HG03175 (cell line): ENCODE measurements at regions not wholly inside any gene's neighbourhood (a gene's known extent, or its start where the extent isn't known, plus 50 kb on each side); places are given as distances from the start of the nearest gene placed in this dataset.

ENCODE experiments used
- ATAC-seq: cut with Tn5 transposase; IDR thresholded peaks from one replicate; pipeline ENCODE4 v1.9.1; 2021; ENCODE audit warnings: mild to moderate bottlenecking, moderate library complexity; ENCODE audit not compliant: unreplicated experiment

DNA sequence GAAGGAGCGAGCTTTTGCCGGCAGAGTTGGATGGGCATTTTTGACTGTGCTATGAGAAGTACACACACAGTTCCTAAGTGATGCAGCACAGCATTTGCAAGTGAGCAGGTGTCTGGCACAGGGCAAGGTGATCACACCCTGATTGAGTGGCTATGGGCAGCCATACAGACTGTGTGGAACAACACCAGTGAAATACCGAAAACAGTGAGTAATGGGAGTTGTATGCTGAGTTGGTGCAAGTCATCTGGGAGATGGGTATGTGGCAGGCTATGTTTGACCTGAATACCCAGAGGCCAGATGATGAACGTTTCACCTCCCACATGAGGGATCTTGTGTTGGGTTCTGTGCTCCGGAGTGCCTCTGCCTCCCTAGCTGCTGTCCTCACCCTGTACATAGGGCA lies 53.5 kb upstream of the TIPARP start:
- ATAC-seq: no peak

DNA sequence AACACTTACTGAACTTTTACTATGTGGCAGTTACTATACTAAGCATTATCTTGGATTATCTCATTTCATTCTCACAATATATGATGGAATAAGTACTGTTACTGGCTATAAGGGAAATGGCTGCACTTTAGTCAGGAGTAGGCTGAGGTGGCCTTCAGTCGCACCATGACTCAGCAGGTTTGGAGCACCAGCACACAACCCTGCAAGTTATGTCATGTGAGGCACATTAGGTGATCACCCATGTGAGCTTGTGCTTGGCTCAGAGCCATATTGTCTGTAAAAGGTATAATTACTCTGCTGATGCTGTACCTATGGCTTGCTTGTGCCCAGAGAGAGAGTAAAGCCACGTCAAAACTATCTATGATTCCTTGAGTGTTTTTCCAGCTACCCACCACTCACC lies 54.1 kb upstream of the TIPARP start:
- no peak for ATAC-seq

- no peak for ATAC-seq
Measured at GRCh38 chr3:156619376-156619775, 55.0 kb upstream of the TIPARP start.

DNA sequence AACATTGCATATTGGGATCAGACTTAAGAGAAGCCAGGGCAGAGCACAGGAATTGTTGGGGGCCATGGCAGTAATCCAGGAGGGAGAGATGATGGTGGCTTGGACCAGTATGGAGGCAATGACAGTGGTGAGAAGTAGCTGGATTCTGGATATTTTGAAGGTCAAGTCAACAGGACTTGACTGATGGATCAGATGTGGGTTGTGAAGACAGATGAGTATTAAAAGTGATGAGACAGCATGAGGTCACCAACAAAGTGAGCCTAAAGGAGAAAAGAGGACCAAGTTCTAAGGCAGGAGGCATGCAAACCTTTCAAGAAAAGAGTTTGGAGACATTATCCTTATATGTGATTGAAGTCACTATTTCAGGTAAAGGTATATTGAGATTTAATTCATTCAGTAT lies 56.6 kb upstream of the TIPARP start:
- ATAC-seq: no peak

- ATAC-seq: no peak
Measured at GRCh38 chr3:156617145-156617544, 57.2 kb upstream of the TIPARP start.

DNA sequence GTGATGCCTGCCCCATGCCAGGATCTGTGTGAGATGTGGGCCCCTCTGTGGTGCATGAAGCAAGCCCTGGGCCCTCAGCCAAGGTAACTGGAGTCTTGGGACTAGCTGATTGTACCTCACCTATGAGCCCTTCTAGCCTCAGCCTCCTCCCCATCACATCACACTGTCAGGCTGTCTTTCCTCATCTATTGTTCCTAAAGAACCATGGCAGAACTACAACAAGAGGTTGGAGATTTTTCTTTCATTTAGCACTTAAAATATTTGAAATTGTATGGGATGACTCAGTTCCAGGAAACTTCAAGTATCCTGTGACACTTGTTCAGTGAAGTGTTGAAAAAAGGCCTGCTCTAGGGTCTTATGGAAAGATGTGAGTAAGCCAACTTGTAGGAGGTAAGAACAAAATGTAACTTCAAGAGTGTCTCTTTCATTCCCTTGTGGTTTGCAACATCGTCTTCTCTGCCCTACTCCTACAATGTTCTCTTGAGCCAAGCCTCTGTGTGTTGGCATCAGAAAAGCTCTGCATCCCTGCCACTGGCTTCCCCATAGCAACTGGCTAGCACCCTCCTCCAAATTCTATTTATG lies 58.7 kb upstream of the TIPARP start:
- no peak for ATAC-seq

GRCh38 chr3:156614642-156615511 lies 59.5 kb upstream of the TIPARP start:
- no peak for ATAC-seq

GRCh38 chr3:156612903-156613302 lies 58.0 kb upstream of the SSR3 start:
- ATAC-seq: no peak

DNA sequence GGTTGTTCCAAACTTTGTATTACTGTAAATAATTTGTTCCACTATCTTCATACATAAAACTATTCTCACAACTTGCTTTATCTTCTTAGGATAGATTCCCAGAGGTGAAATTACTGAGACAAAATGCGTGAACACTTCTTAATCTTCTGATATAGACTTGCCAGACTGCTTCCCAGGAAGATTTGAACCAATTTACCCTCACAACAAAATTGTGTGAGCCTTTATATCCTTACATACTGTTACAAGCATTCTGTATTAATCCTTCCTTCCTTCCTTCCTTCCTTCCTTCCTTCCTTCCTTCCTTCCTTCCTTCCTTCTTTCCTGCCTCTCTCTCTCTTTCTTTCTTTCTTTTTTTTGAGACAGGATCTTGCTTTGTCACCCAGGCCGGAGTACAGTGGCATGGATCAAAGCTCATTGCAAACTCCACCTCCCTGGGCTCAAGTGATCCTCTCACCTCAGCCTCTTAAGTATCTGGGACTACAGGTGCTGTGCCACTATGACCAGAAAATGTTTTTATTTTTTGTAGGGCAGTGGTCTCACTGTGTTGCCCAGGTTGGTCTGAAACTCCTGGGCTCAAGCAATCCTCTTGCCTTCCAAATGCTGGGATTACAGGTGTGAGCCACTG lies 57.1 kb upstream of the SSR3 start:
- ATAC-seq: no peak

- ATAC-seq: no peak
Measured at GRCh38 chr3:156610154-156610553, 55.2 kb upstream of the SSR3 start.

DNA sequence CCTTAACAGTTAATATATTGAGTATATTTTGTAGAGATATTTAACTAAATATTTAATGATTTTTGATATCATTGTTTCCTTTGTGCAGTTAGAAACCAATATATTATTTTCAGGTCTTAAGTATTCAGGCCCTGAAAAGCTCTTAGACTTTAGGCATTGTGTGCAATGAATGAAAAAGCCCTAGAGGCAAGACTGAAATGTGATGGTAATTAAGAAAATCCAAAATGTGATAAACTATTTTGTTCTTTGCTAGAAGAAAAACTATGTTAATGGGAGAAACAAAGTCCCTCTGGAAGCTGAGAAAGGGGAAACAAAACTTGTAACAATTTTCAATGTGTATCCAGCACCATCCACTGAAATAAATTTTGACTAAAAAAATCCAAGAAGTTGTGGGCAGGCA lies 54.6 kb upstream of the SSR3 start:
- ATAC-seq: no peak

DNA sequence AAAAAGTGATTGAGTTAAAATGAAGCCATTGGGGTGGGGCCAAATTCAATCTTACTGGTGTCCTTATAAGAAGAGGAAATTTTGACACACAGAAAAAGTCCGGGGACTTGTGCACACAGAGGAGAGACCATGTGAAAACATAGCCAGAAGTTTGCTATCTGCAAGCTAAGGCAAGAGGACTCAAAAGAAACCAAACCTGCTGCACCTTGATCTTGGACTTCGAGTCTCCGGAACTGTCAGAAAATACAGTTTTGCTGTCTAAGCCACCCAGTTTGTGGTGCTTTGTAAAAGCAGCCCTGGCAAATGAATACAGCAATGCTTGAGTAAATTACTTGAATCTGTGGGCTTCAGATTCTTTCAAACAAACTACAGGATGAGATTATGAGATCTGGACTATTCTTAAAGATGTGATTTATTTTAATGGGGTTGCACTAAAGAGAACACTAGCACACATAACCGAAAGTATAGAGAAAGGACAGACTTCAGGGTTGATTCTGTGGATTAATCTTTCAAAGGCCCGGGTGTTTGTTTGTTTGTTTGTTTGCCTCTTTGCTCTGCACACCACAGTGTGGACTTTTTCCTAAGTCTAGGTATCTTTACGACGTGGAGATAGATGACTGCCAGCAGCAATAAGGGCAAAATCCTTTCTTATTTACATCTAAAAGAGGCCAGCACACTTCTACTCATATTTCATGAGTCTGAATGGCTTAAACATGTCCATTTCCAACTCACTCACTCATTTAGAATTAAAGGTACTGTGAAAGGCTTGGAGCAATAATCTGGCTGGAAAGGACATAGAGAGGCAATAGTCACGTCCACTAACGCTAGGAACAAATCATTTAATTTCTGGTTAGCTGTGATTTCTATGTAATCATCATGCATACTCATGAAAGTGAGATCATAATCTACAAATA lies 53.9 kb upstream of the SSR3 start:
- ATAC-seq: no peak

- ATAC-seq: peak; percentile 69
Measured at GRCh38 chr3:156606729-156607128, 51.8 kb upstream of the SSR3 start.

DNA sequence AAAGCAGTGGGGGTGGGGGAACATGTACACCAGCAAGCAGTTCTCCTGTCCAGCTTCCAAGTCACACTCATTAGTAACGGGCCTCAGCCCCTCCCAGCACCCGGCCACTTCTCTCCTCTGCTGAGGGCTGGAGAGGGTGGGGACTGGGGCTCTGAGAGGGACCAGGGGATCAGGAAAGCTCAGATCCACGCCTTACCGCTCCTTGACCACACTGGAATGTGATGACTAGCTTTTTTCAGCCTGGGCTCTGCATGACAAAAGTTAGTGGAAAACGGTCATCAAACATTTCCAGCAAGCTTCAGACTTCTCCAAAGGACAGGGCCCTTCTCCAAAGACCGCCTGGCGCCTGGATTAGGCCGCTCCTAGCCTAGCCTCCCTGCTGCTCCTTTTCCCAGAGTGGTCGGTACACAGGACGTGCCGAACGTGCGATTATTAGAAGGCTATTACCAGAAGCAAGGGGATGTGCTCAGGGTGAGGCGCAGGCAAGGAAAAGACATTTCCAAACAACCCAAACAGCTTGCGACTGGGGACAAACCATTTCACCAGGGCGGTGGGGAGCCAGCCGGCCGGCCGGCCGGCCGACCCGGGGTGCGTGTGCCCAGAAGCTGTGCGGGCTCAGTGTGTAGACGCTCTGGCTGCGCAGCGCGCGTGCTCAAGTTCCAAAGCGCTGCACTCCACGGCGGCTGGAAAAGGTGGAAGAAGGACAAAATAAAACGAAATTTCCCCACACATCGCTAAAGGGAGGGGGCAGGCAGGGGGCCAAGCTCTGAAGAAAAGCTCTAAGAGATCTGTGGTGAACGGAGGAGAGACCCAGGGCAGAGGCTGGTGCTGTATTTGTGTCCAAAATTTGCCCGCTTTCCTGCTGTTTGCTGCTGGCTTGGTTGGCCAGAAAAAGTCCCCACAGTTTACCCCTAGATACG lies 51.0 kb upstream of the SSR3 start:
- peak; percentile 31 for ATAC-seq

- ATAC-seq: no peak
Measured at GRCh38 chr3:156604642-156605144, 49.8 kb upstream of the SSR3 start.
